ENCODE measurements at regions not wholly inside any gene's neighbourhood (a gene's known extent, or its start where the extent isn't known, plus 50 kb on each side); places are given as distances from the start of the nearest gene placed in this dataset.

- TF ChIP-seq CTCF (IDR thresholded peaks at IDR 0.05) (no peak), POLR2AphosphoS5 (IDR thresholded peaks at IDR 0.05) (no peak)
These were observed 1761.5 kb downstream of the PCDH9 start for GRCh38 chr13:65468628-65469027.

Data from suprapubic skin (tissue), 3 donors.